GM12891 (cell line): ENCODE measurements at regions not wholly inside any gene's neighbourhood (a gene's known extent, or its start where the extent isn't known, plus 50 kb on each side); places are given as distances from the start of the nearest gene placed in this dataset.

Experiments
- POLR2A ChIP-seq: IDR thresholded peaks from 2 replicates; pipeline ENCODE4 v1.6.1; 2011; ENCODE audit warnings: low read depth, low read length, control low read depth
- POLR2AphosphoS5 ChIP-seq: IDR thresholded peaks from 2 replicates; pipeline ENCODE4 v1.6.1; 2011; ENCODE audit warnings: low read depth, low read length, control low read depth
- POU2F2 ChIP-seq: IDR thresholded peaks from 2 replicates; pipeline ENCODE4 v1.6.1; 2011; ENCODE audit warnings: low read depth, mild to moderate bottlenecking, control low read depth, low read length, moderate library complexity
- TAF1 ChIP-seq: IDR thresholded peaks from 2 replicates; pipeline ENCODE4 v1.6.1; 2011; ENCODE audit warnings: low read depth, low read length, control low read depth

DNA sequence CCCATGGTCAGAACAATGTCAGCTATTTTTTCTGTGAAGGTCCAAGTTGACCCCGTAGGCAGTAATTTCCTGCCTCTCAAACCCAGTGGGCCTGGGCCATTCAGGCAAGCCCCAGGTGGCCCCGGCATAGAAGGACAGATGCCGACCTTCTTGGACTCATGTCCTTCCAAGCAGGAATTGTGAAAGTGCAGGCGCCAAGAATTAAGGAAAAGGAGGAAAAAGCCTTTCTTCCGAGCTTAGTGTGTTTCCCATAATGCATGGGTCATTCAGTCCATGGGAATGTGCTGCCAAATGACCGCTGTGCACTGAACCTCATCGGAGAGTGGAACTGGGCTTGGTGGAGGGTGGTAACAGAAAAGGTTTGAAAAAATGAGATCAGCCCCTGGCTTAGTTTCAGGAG is 196.5 kb upstream of the HS3ST1 start:
- TF ChIP-seq POLR2A = no peak
- TF ChIP-seq POLR2AphosphoS5 = no peak
- no peak for TF ChIP-seq POU2F2
- no peak for TF ChIP-seq TAF1
